ENCODE measurements at regions not wholly inside any gene's neighbourhood (a gene's known extent, or its start where the extent isn't known, plus 50 kb on each side); places are given as distances from the start of the nearest gene placed in this dataset.

DNA sequence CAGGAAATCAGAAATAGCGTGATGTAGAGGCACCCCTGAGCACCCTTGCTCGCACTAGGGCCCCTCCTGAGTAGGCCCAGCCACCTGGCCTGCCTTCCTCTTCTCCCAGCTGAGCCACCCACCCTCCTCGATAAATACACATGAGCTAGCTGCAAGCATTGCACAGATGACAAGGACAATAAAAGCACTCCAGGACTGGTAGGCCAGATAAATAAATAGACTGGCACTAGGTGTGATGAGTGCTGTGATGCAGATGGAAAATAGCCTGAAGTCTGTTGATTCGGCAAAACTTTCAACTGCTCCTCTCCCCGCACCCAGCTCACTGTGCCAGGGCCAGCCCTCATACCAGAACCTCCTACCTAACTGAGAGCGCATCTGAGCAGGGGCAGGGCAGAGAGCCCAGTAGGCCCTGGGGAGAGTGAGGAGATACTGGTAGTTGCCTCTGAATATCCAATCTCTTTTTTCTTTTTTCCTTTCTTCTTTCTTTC lies 54.5 kb upstream of the GPI start:
- no peak overlapping the region for H3K4me3 ChIP-seq
- DNase-seq = no peak
- intact Hi-C loops (cut with DNase I; ENCODE audit: low total_unique reads) = no loop called here
- no peaks in the 10 kb centered on the region for H3K9me3 ChIP-seq
- H3K27ac ChIP-seq = peak overlapping the region; percentile 38 to 47
- no peak for TF ChIP-seq CTCF (IDR thresholded peaks at IDR 0.05)
- H3K36me3 ChIP-seq = no peaks in the 10 kb centered on the region
- no peaks in the 10 kb centered on the region for H3K27me3 ChIP-seq
- peaks cover 0 to 51% (median 33%) of the 10 kb centered on the region in 4 donors for H3K4me1 ChIP-seq

DNA sequence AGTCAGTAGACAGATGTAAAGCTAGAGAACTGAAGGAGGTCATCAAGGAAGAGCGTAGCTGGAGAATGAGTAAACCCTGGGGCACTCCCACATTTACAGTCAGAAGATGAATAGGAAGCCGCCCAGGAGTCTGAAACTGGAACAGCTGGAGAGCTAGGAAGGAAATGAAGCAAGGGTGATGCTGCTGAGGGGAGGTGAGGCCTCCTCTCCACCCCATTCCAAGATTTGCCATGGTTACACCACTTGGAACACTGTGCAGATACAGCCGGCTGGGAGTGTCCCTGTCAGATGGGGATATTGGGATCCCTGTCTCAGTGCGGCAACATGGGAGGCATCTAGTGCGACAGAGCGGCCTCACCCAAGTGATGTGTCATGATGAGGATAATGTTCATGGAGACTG lies 51.8 kb upstream of the GPI start:
- Histone ChIP-seq H3K4me1 (peaks cover 0 to 48% (median 31%) of the 10 kb centered on the region in 4 donors), H3K4me3 (no peak overlapping the region), H3K36me3 (no peaks in the 10 kb centered on the region), H3K27me3 (no peaks in the 10 kb centered on the region), H3K9me3 (no peaks in the 10 kb centered on the region), H3K27ac (no peak overlapping the region)
- no peak for TF ChIP-seq CTCF (IDR thresholded peaks at IDR 0.05)
- no peak for DNase-seq
- intact Hi-C loops (cut with DNase I; ENCODE audit: low total_unique reads) = no loop called here

- H3K4me1 ChIP-seq = peaks cover 0 to 51% (median 33%) of the 10 kb centered on the region in 4 donors
- H3K9me3 ChIP-seq = no peaks in the 10 kb centered on the region
- no peaks in the 10 kb centered on the region for H3K27me3 ChIP-seq
- TF ChIP-seq CTCF (IDR thresholded peaks at IDR 0.05) = no peak
- no peak for DNase-seq
- no peak overlapping the region for H3K27ac ChIP-seq
- H3K4me3 ChIP-seq = no peak overlapping the region
- intact Hi-C loops (cut with DNase I; ENCODE audit: low total_unique reads) = no loop called here
- H3K36me3 ChIP-seq = peaks cover 0 to 3% (median 0%) of the 10 kb centered on the region in 3 donors
Observed at GRCh38 chr19:34314437-34315313, 50.3 kb upstream of the GPI start.

Data from tibial artery (tissue), 4 donors.